ENCODE measurements at regions not wholly inside any gene's neighbourhood (a gene's known extent, or its start where the extent isn't known, plus 50 kb on each side); places are given as distances from the start of the nearest gene placed in this dataset.

GRCh38 chr2:49359721-49360406, 205.5 kb upstream of the FSHR start:
- Histone ChIP-seq H3K4me2 (ENCODE audit: unreplicated experiment) (no peak overlapping the region), H3K9me3 (ENCODE audit: low read depth) (no peaks in the 10 kb centered on the region), H3K27ac (no peak overlapping the region), H3F3A (ENCODE audit: insufficient read depth) (no peaks in the 10 kb centered on the region), H3K9me2 (ENCODE audit: insufficient read depth) (no peaks in the 10 kb centered on the region), H3K36me3 (ENCODE audit: low read depth) (no peaks in the 10 kb centered on the region), H2AFZ (no peak overlapping the region), H4K20me1 (ENCODE audit: insufficient read depth) (no peaks in the 10 kb centered on the region), H3K4me3 (no peak overlapping the region), H3K4me1 (ENCODE audit: insufficient read depth) (no peaks in the 10 kb centered on the region), H3K27me3 (replicated peaks; ENCODE audit: insufficient read depth) (no peaks in the 10 kb centered on the region), H3K9ac (no peak overlapping the region), H3K79me2 (ENCODE audit: insufficient read depth) (no peaks in the 10 kb centered on the region)
- in situ Hi-C loops (cut with MboI): no loop called here
- DNase-seq: no peak
- WGBS, 2 experiments (ENCODE audit: low coverage in 1 of 2, low lambda C conversion rate in 2 of 2, missing lambda C conversion rate in 2 of 2): 0 to 3% methylated on average over 2 of the region's 2 CpGs
- no peak for TF ChIP-seq EZH2phosphoT487 (IDR thresholded peaks at IDR 0.05; ENCODE audit: insufficient read depth, low read depth)
- TF ChIP-seq EZH2 (IDR thresholded peaks at IDR 0.05; ENCODE audit: insufficient read depth, poor library complexity, severe bottlenecking): no peak

GRCh38 chr2:49355611-49356010, 201.3 kb upstream of the FSHR start:
- Histone ChIP-seq H3K9me2 (ENCODE audit: insufficient read depth) (no peaks in the 10 kb centered on the region), H3K79me2 (ENCODE audit: insufficient read depth) (no peaks in the 10 kb centered on the region), H3K4me2 (ENCODE audit: unreplicated experiment) (no peak overlapping the region), H3K9ac (no peak overlapping the region), H3F3A (ENCODE audit: insufficient read depth) (no peaks in the 10 kb centered on the region), H3K9me3 (ENCODE audit: low read depth) (no peaks in the 10 kb centered on the region), H3K27me3 (replicated peaks; ENCODE audit: insufficient read depth) (no peaks in the 10 kb centered on the region), H3K4me3 (no peak overlapping the region), H3K4me1 (ENCODE audit: insufficient read depth) (no peaks in the 10 kb centered on the region), H3K27ac (no peak overlapping the region), H3K36me3 (ENCODE audit: low read depth) (no peaks in the 10 kb centered on the region), H2AFZ (no peak overlapping the region), H4K20me1 (ENCODE audit: insufficient read depth) (no peaks in the 10 kb centered on the region)
- DNase-seq: no peak
- in situ Hi-C loops (cut with MboI): no loop called here
- TF ChIP-seq EZH2phosphoT487 (IDR thresholded peaks at IDR 0.05; ENCODE audit: insufficient read depth, low read depth): no peak
- TF ChIP-seq EZH2 (IDR thresholded peaks at IDR 0.05; ENCODE audit: insufficient read depth, poor library complexity, severe bottlenecking): no peak

DNA sequence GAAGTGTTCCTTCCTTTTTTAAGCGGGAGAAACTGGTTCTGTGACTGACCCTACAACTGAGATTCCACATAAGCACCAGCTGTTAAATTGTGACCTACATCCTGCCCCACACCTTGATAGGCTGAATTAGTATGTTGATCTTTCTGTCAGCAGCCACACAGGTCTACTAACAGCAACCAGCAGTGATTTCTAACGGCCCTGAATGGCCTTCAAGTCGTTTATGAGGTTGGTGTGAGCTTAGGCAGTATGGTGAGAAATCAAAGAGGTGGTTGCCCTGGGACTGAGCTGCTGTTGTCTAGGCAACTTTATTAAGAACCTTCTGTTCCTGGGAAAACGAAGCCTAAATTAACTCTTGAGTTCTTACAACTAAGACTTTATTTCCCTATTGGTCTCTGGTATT, 197.2 kb upstream of the FSHR start:
- Histone ChIP-seq H3K9ac (no peak overlapping the region), H3K4me2 (ENCODE audit: unreplicated experiment) (no peak overlapping the region), H3K4me1 (ENCODE audit: insufficient read depth) (no peaks in the 10 kb centered on the region), H3K9me2 (ENCODE audit: insufficient read depth) (no peaks in the 10 kb centered on the region), H3K4me3 (no peak overlapping the region), H3K9me3 (ENCODE audit: low read depth) (no peaks in the 10 kb centered on the region), H3F3A (ENCODE audit: insufficient read depth) (no peaks in the 10 kb centered on the region), H3K27me3 (replicated peaks; ENCODE audit: insufficient read depth) (no peaks in the 10 kb centered on the region), H3K79me2 (ENCODE audit: insufficient read depth) (no peaks in the 10 kb centered on the region), H3K36me3 (ENCODE audit: low read depth) (no peaks in the 10 kb centered on the region), H2AFZ (no peak overlapping the region), H3K27ac (no peak overlapping the region), H4K20me1 (ENCODE audit: insufficient read depth) (no peaks in the 10 kb centered on the region)
- in situ Hi-C loops (cut with MboI): no loop called here
- DNase-seq: no peak
- 6 to 7% methylated on average over 4 of the region's 4 CpGs for WGBS, 2 experiments (ENCODE audit: low coverage in 1 of 2, low lambda C conversion rate in 2 of 2, missing lambda C conversion rate in 2 of 2)
- TF ChIP-seq EZH2 (IDR thresholded peaks at IDR 0.05; ENCODE audit: insufficient read depth, poor library complexity, severe bottlenecking) (no peak), EZH2phosphoT487 (IDR thresholded peaks at IDR 0.05; ENCODE audit: insufficient read depth, low read depth) (no peak)

GRCh38 chr2:49343638-49344037, 189.3 kb upstream of the FSHR start:
- no peak for DNase-seq
- no peak overlapping the region for H3K27ac ChIP-seq
- WGBS, 2 experiments (ENCODE audit: low coverage in 1 of 2, low lambda C conversion rate in 2 of 2, missing lambda C conversion rate in 2 of 2): 29 to 30% methylated on average over 3 of the region's 3 CpGs
- H3K9me2 ChIP-seq (ENCODE audit: insufficient read depth): no peaks in the 10 kb centered on the region
- no peaks in the 10 kb centered on the region for H3K9me3 ChIP-seq (ENCODE audit: low read depth)
- H2AFZ ChIP-seq: no peak overlapping the region
- no peaks in the 10 kb centered on the region for H4K20me1 ChIP-seq (ENCODE audit: insufficient read depth)
- in situ Hi-C loops (cut with MboI): no loop called here
- H3K4me1 ChIP-seq (ENCODE audit: insufficient read depth): no peaks in the 10 kb centered on the region
- H3K4me3 ChIP-seq: no peak overlapping the region
- no peaks in the 10 kb centered on the region for H3F3A ChIP-seq (ENCODE audit: insufficient read depth)
- H3K36me3 ChIP-seq (ENCODE audit: low read depth): no peaks in the 10 kb centered on the region
- H3K9ac ChIP-seq: no peak overlapping the region
- no peaks in the 10 kb centered on the region for H3K27me3 ChIP-seq (replicated peaks; ENCODE audit: insufficient read depth)
- no peak overlapping the region for H3K4me2 ChIP-seq (ENCODE audit: unreplicated experiment)
- TF ChIP-seq EZH2 (IDR thresholded peaks at IDR 0.05; ENCODE audit: insufficient read depth, poor library complexity, severe bottlenecking) (no peak), EZH2phosphoT487 (IDR thresholded peaks at IDR 0.05; ENCODE audit: insufficient read depth, low read depth) (no peak)
- H3K79me2 ChIP-seq (ENCODE audit: insufficient read depth): no peaks in the 10 kb centered on the region

- H3K9ac ChIP-seq: no peak overlapping the region
- in situ Hi-C loops (cut with MboI): no loop called here
- no peaks in the 10 kb centered on the region for H3F3A ChIP-seq (ENCODE audit: insufficient read depth)
- H3K4me1 ChIP-seq (ENCODE audit: insufficient read depth): no peaks in the 10 kb centered on the region
- H3K9me2 ChIP-seq (ENCODE audit: insufficient read depth): no peaks in the 10 kb centered on the region
- no peaks in the 10 kb centered on the region for H3K79me2 ChIP-seq (ENCODE audit: insufficient read depth)
- no peaks in the 10 kb centered on the region for H3K9me3 ChIP-seq (ENCODE audit: low read depth)
- no peaks in the 10 kb centered on the region for H3K27me3 ChIP-seq (replicated peaks; ENCODE audit: insufficient read depth)
- H3K27ac ChIP-seq: no peak overlapping the region
- DNase-seq: no peak
- no peaks in the 10 kb centered on the region for H4K20me1 ChIP-seq (ENCODE audit: insufficient read depth)
- no peak overlapping the region for H3K4me3 ChIP-seq
- H3K4me2 ChIP-seq (ENCODE audit: unreplicated experiment): no peak overlapping the region
- H2AFZ ChIP-seq: no peak overlapping the region
- TF ChIP-seq EZH2 (IDR thresholded peaks at IDR 0.05; ENCODE audit: insufficient read depth, poor library complexity, severe bottlenecking) (no peak), EZH2phosphoT487 (IDR thresholded peaks at IDR 0.05; ENCODE audit: insufficient read depth, low read depth) (no peak)
- 0% methylated on average over 1 of the region's 1 CpG for WGBS, 2 experiments (ENCODE audit: low coverage in 1 of 2, low lambda C conversion rate in 2 of 2, missing lambda C conversion rate in 2 of 2)
- H3K36me3 ChIP-seq (ENCODE audit: low read depth): no peaks in the 10 kb centered on the region
These were observed 187.8 kb upstream of the FSHR start for GRCh38 chr2:49342156-49342555.
